EL (cell line): ENCODE measurements at regions not wholly inside any gene's neighbourhood (a gene's known extent, or its start where the extent isn't known, plus 50 kb on each side); places are given as distances from the start of the nearest gene placed in this dataset.

Experiments used
- DNase-seq: peaks from one replicate; pipeline ENCODE4 v3.0.0-alpha.2; 2016

GRCh38 chr13:72523593-72523992 is 203.8 kb downstream of the MZT1 start:
- no peak for DNase-seq

DNA sequence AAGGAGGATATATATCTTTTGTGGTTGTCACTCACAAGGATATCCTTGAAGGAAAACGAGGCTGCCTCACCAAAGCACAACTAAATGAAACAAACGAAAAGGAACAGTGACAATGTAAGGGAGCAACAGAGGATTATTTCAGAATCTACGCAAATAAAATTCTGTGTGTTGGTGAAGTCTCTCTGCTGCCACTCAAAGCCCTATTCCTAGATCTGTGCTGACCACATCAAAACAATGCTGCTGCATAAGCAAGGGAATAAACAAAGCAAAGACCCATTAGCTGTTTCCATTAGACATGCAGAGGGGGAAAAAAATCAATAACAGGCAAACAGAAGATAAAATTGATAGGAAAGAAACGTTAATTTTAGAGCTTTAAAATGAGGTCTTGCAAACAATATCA is 204.4 kb downstream of the MZT1 start:
- DNase-seq = no peak

DNA sequence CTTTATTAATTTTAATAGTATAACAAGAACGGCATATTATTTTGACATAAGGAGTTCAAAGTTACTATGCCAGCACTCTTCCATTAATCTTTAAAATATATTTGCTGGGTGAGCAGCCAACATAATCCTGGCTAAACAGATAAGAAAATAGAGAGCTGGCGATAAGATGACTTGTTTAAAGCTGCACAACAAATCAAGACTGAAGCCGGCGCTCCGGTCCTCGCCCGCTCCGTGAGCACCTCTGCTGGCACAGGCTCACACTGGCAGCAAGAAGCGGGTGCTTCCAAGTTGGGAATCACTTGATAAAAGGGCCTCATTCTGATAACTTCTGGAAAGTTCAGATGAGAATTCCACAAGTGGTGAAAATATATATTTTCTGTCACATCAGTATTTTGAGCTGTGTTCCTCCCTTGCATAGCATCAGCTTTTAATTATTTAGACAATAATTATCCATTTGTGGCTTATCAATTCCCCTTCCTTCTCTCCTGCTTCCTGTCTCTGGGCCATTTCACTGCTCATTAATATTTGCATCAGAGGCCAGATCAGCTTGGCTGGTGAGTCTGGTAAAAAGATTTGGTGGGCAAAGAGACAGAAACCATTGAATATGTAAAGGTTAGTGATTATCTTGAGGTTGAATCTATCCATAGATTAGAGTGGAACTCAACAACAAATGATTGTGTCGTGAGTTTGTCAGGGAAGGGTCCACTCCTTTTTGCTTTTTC is 205.3 kb downstream of the MZT1 start:
- DNase-seq = no peak

- DNase-seq = peak; percentile 9
Observed at GRCh38 chr13:72514146-72514545, 213.3 kb downstream of the MZT1 start.

DNA sequence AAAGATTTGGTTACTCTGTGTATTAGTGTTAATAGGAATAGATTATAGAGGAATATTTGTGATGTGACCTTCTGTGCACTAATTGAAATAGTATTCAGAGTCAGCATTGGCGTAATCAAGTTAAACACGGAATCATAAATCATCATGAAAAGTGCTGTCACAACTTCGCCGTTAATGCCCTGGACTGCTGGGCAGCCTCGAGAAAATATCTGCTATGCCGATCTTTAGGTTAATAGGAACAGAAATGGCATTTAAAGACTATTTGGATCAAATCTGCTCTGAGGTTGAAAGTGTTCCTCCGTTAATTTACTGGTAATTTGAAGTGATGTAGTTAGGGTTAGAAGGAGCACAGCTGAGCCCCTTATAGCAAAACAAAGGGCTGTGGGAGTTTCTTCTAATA is 219.0 kb downstream of the MZT1 start:
- DNase-seq = no peak

GRCh38 chr13:72507416-72508199 is 219.8 kb downstream of the MZT1 start:
- DNase-seq = peak; percentile 21

DNA sequence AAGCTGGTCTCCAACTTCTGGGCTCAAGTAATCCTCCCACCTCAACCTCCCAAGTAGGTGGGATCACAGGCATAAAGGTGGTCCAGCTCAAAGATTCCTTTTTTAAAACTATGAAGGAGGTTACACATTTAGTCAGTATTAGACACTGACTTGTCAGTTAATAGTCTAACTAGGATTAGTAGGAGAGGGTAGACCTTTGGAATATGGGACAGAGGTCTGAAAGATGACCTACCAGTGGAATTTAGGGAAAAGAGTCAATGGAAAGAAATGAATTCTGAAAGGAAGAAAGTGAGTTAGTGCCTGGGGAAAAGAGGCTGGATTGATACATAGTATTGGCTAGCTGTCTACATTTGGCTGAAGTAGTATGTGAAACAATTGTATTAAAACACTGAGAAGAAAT is 220.7 kb downstream of the MZT1 start:
- DNase-seq = no peak

DNA sequence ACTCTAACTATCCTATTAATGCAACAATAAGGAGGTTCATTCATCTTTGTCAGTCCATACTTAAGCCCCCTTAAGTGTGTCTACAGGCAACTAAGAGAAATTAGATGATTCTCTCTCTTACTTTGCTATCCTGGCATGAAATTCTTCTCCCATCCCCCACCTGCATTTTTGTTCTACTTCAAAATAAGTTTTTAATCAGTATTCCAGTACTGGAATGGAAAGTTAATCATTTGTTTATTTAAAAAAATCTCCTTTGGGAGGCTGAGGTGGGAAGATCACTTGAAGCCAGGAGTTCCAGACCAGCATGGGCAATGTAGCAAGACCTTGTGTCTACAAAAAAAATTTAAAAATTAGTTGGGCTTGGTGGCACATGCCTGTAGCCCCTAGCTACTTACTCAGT is 222.1 kb downstream of the MZT1 start:
- no peak for DNase-seq

DNA sequence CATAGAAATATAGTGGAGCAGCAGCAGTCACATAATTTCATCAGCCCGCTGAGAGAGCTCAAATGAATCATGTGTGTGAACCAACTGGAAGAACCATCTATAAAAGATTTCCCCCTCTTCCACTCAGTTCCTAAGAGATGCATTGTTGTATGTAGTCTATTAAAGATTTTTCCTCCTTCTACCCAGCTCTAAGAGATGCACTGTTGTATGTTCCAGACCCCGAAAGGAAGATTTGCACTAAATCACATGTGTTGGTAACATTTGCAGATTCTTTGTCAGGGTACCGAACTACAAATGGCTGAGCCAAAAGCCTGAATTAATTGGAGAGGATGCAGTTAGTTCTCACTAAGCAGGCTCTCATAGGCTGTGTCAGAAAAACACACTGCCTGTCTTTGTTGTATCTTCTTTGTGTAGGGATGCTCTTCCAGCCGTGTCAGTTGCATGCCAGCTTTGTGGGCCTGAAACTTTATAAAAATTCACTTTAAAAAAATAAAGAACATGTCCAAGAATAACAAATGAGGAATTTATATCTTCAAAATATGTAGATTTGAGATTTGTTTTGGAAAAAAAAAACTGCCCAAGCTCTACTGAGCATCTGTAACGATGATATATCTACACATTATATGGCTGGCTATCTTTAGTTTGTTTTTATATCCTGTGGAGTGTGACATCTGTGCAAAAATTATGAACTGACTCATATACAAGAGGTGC is 223.1 kb downstream of the MZT1 start:
- DNase-seq = peak; percentile 29

DNA sequence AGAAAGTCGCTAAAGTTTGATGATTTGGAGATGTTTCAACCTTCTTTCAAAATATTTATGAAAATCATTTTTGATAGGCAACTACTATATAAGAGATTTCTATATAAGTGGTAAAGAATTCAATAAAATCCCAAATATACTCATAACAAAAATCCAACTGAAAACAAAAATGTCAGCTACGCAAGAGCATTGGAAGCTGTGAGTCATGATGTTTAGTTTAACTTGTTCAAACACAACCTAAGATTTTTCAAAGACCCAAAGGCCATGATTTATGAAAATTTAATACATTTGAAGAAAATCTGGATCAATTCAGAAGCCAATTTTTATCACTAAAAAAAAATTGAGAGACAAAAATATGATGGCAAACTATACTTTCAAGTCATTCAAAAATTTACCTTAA is 226.6 kb downstream of the MZT1 start:
- DNase-seq = no peak

DNA sequence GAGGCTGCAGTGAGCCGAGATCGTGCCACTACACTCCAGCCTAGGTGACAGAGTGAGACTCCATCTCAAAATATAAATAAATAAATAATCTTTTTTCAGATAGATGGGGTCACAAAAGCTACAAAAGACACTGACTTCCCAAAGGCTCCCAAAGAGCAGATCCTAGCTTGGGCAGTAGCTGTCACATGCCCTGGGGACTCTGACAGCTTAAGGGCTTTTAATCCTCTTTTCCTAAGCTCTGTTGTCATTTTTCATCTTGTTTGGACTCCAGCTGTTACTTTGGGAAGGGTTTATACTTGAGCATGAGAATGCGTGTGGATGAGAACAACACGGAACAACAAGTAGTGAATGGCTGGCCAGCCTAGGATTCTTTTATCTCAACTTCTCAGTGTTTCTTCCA is 231.7 kb downstream of the MZT1 start:
- no peak for DNase-seq

- DNase-seq = no peak
Observed at GRCh38 chr13:72489751-72490150, 237.7 kb downstream of the MZT1 start.

DNA sequence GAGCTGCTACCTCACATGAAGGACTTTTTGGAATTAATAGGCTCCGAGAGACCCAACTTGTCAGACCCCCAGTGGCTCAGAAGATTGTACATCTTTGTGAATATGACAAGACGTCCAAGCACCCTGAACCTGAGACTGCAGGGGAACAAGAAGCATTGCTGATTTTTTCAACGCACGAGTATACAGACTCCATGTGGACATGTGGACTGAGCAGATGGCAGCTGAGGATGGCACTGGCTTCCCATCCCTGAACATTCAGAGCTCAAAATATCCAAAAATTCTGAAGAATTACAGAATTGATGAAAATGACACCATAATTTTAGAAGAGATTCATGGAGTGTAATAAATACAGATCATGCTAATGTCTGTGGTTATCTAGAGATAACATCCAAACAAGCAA is 254.1 kb downstream of the MZT1 start:
- DNase-seq = no peak

- no peak for DNase-seq
Observed at GRCh38 chr13:72469906-72470305, 257.5 kb downstream of the MZT1 start.

DNA sequence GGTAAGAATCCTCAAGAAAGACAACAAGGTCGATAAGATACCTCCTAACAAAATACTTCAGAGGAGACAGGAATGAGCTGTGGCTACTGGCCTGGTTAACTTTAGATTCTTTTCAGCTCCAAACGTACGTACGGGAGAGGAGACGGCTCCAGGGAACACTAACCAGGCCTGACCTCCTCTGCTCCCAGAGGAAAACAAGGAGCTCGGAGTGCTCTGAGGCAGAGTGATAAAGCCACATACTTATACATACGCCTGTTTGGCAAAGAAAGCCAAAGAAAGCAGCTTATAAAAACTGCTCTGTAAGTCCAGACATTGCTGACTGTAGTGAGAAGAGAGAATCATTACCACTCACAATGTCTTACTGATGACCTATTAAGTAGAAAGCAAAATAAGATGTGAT is 263.9 kb downstream of the MZT1 start:
- no peak for DNase-seq

- no peak for DNase-seq
Observed at GRCh38 chr13:72462726-72463125, 264.7 kb downstream of the MZT1 start.

DNA sequence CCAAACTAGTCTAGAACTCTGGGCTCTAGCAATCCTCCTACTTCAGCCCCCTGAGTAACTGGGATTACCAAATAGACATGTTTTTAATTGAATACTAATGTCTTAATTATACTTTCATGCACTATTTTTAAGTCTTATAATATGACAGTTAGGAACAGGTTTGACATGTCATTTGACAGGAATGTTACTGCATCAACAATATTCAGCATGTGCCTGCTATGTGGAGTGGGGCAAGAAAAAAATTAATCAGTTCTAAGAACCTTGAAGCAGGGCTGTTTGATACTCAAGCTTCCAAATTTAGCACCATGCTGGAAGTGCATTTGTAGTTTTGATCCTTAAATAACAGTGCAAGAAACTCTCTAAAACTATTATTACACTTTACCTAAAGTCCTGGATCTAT is 265.3 kb downstream of the MZT1 start:
- DNase-seq = no peak

- peak; percentile 6 for DNase-seq
Observed at GRCh38 chr13:72458701-72459100, 268.7 kb downstream of the MZT1 start.

DNA sequence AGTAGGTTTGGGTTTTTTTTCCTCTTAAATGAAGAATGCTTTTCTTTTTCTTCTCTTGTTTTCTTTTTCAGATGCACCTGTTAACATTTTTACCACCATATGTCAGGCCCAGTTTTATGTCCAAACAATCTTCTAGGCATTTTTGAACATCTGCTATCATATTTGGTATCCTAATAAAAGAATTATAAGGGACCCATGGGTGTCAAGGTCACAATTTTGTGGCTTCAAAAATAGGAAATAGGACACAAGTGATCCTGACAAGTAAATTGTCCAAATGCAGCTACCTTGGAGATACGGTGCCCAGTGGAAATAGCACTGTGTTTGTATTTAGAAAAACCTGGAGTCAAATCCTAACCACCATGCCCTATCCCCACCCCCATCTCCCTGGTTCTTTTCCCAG is 270.3 kb downstream of the MZT1 start:
- DNase-seq = no peak

DNA sequence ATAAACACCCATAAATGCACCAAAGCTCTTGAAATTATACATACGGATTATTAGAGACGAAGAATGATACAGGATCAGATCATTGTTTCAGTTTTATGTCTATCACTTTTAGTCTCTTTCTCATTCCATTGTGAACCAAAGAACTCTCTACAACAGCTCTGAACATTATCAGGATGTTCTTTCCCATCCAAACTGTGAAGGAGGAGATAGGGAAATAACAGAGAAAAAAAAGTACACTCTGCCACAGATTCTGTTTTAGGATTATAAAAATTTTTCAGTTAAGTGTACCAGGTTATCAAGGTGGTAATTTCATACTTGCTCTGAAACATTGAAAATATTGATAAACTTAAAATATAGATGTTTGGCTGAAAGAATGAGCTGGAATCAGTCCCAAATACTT is 270.9 kb downstream of the MZT1 start:
- no peak for DNase-seq

GRCh38 chr13:72453161-72453560 is 274.3 kb downstream of the MZT1 start:
- DNase-seq = no peak

GRCh38 chr13:72448082-72448481 is 279.3 kb downstream of the MZT1 start:
- no peak for DNase-seq

DNA sequence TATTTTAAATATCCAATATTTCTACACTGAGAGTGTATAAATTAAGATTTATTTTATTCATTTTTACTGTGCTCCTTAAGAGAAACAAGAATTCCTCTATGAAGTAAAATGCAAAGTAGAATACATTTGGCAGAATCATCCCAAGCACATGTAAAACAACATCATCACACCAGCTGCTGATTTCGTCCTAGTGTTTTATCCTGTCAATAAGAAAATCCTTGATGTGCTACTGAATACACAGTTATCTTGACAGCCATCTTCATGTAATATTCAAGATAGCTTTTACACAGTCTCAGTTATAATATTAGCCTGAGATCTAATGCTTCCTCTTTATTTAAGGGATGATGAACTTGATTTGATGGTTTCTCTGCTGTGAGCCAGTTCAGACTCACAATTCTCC is 282.4 kb downstream of the MZT1 start:
- DNase-seq = no peak

GRCh38 chr13:72437458-72437857 is 290.0 kb downstream of the MZT1 start:
- DNase-seq = peak; percentile 83
